ENCODE measurements at regions not wholly inside any gene's neighbourhood (a gene's known extent, or its start where the extent isn't known, plus 50 kb on each side); places are given as distances from the start of the nearest gene placed in this dataset.
A peak's percentile ranks its signal among the peaks of the same experiment; 100 is the strongest.

- peak; percentile 82 for DNase-seq (ENCODE audit: low spot score)
Observed at GRCh38 chr4:128483816-128484215, 196.2 kb upstream of the PGRMC2 start.

DNA sequence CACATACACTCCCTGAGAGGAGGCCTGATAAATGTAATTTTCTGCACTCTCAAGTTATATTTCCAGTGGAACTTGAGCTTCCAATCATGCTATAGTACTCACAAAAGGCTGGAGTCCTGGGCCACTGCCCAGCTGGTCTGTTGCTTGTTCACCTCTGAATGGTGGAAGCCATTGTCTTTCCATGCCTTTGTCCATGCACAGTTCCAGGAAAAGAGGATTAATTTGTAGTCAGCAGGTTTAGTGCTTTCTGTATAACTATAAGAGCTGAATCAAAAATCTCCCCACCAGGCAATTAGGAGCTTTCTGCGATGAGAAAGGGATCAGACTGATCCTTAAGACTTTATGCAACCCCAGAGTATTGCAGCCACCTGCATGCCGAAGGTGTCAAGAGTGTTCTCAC lies 195.4 kb upstream of the PGRMC2 start:
- no peak for DNase-seq (ENCODE audit: low spot score)

DNA sequence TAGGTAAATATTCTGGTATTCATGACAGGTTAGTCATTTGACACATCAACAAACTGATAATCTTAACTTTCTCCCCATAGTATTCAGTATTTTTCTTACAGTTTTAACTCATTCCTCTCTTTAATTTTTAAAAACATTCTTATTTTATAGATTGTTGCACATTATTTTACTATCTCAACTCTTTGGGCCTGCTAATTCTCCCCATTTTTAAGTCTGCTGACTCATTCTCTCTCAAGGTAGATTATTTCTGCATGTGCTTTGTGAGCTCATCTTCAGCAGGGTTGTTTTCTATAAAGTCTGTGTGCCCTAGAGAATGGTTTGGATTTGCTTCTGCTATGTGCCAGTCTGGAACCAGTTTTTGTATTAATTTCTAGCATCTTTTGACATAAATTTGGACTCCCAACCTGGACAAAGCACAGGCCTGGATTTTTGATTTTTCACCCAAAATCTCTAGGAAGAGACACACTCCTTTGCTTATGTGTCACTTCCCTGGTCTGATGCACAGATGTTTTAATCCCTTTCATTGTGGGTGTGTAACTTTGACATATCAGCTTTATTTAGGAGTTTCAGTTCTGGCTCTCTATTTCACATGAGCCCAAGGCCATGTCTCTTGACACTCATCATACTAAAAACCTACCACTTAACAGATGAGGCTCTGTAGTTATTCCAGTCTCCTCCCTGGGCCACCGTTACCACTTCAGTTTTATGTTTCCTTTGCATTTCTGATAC lies 194.3 kb upstream of the PGRMC2 start:
- no peak for DNase-seq (ENCODE audit: low spot score)

GRCh38 chr4:128480945-128481344 lies 193.3 kb upstream of the PGRMC2 start:
- DNase-seq (ENCODE audit: low spot score): no peak

DNA sequence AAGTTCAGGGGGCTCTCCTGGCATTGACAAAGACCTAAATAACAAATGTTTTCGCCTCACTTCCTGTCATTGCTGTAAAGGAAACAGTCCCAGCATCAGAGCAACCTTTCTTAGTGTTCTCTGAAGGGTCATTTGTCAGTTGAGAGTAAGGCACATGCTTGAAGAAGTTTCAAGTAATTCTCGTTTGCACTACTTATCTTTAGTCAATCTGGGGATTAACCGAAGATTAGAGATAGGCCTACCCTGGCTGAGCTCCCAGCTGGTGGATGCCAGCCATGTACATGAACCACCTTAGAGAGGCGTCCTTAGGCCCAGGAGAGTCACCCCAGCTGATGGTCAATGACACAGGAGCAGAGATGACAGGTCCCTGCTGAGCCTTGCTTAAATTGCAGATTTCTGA lies 189.9 kb upstream of the PGRMC2 start:
- no peak for DNase-seq (ENCODE audit: low spot score)

GRCh38 chr4:128475597-128475996 lies 188.0 kb upstream of the PGRMC2 start:
- no peak for DNase-seq (ENCODE audit: low spot score)

- no peak for DNase-seq (ENCODE audit: low spot score)
Observed at GRCh38 chr4:128471576-128471975, 184.0 kb upstream of the PGRMC2 start.

DNA sequence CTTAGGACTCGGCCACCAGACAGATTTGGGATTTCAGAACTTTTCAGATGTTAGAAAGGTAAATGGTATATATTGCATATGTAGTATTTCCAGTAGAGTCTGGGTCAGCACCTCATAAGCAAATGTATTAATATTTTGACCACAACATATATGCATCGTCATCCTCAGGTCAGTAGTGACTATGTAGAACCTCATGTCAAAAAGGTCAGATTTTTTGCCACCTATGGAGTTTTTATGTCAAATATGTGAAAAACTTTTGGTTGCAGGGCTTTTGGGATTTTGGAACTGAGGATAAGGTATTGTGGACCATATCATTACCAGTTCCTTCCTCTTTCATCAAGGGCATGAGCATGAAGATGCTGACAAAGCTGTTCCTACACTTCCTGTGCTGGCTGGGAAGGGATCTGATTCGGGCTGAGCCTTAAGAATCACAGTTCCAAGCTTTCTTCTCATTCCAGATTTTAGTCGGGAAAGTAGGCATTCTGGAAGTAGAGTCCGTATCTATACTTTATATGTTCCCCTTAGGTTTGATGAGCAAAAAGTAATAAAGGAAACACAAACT lies 183.0 kb upstream of the PGRMC2 start:
- DNase-seq (ENCODE audit: low spot score): no peak

DNA sequence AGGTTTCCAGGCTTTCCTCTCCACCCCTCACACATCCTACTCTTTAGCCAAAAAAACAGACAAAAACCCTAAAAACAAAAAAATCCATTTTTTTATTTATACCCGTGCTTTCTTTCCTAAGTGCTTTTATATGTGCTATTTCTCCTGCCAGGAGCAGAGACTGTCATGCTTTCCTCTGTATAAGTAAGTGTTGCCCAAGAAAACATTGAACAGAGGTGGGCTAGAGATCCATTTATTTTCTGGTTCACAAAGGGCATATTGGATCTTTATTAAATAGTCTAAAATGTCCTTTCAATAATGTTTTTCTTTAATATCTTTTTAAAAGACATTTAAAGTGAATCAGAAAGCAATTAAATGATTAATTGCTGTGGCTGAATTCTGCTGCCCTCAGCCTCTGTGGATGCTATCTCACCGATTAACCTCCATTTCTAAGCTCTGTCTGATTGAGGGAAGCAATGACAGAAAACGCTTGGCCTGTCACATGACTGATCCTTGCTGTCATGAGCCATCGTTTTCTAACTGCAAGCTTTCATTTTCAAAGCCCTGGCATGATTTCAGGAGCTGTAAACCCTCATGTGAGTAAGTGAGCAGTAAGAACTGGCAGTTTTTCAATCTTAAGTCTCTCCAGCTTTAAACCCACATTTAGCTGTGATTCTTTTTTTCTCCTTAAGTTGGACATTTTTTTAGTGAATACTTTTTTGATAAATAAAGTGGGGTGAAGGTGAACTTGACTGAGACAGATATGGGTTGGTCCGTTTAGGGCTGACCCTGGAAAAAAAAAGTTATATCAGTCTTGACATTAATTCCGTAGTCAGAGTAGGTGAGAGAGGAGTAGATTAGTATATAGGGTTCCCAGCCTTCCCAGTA lies 180.7 kb upstream of the PGRMC2 start:
- DNase-seq (ENCODE audit: low spot score): peak; percentile 84

DNA sequence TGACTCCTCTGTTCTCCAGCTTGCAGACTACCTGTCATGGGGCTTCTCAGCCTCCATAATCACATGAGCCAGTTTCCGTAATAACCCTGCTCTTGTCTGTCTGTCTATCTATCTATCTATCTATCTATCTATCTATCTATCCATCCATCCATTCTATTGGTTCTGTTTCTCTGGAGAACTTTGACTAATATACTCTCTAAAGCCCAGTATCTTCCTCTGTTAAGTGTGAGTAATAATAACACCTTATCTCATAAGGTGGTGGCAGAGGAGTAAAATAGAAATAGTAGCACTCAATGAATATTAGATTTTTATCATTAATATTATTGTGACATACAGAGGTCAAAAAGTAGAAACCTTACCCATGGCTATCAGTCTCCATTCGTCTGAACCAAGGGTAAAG lies 177.9 kb upstream of the PGRMC2 start:
- no peak for DNase-seq (ENCODE audit: low spot score)

GRCh38 chr4:128463006-128463405 lies 175.4 kb upstream of the PGRMC2 start:
- no peak for DNase-seq (ENCODE audit: low spot score)

- no peak for DNase-seq (ENCODE audit: low spot score)
Observed at GRCh38 chr4:128462103-128462783, 174.6 kb upstream of the PGRMC2 start.

DNA sequence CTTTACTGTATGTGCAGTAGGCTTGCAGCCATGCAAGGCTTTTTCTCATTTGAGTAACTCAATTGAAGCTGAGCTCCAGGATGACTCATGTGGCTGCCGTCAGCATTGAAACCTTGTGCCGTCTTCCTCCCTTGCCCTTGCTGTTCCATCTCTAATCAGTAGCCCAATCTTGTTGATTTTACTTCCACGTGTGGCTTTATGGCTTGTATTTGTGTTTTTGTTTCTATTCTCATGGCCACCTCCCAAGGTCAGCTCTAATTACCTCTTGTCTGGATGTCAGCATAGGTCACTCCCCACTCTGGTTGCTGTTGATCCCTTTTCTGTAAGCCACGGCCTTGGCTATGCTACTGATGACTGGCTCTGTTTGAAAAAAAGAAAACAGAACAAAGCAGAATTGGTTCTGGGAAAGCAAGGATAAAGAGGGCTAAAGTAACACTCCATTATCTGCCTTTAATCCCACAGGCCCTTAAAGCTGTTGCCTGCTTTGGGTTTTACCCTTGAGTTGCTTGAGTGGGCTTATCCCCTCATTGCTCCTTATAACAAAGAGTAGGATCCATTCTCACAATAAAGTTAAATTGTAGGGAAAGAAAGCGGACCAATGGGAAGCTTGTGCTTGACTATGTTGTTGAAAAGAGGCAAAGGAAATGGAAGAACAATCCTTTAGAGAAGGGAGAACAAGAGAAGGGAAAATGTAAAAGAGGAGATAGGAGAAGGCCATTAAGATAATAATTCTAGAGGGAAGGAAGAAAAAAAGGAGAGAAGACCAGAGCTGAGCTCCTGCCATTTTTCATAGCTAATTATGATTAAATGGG lies 173.9 kb upstream of the PGRMC2 start:
- DNase-seq (ENCODE audit: low spot score): peak; percentile 64

DNA sequence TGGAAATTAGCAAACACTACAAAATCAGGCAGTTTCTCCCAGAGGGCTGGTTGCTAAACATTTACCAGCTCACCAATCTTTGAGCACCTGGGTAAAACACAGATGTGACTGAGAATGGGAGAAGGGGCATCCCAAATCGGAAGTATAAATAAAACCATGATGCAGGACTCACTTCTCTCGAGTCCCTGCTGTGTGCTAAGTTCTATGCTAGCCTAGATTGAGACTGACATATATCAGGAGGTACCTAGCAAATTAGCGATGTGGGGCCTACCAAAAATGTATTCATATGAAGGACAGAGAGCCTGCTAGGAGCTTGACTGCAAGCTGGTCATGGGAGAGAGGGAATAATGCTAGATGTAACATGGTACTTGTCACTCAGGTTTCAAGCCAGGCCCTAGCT lies 171.9 kb upstream of the PGRMC2 start:
- DNase-seq (ENCODE audit: low spot score): no peak

- DNase-seq (ENCODE audit: low spot score): no peak
Observed at GRCh38 chr4:128458816-128459215, 171.2 kb upstream of the PGRMC2 start.

GRCh38 chr4:128457726-128458125 lies 170.1 kb upstream of the PGRMC2 start:
- DNase-seq (ENCODE audit: low spot score): no peak

- no peak for DNase-seq (ENCODE audit: low spot score)
Observed at GRCh38 chr4:128456171-128456570, 168.6 kb upstream of the PGRMC2 start.

GRCh38 chr4:128455480-128455879 lies 167.9 kb upstream of the PGRMC2 start:
- DNase-seq (ENCODE audit: low spot score): no peak

- DNase-seq (ENCODE audit: low spot score): no peak
Observed at GRCh38 chr4:128454881-128455280, 167.3 kb upstream of the PGRMC2 start.

- peak; percentile 91 for DNase-seq (ENCODE audit: low spot score)
Observed at GRCh38 chr4:128454281-128454871, 166.8 kb upstream of the PGRMC2 start.

GRCh38 chr4:128452415-128452814 lies 164.8 kb upstream of the PGRMC2 start:
- DNase-seq (ENCODE audit: low spot score): peak; percentile 16
